ENCODE measurements at regions not wholly inside any gene's neighbourhood (a gene's known extent, or its start where the extent isn't known, plus 50 kb on each side); places are given as distances from the start of the nearest gene placed in this dataset.
A peak's percentile ranks its signal among the peaks of the same experiment; 100 is the strongest.

DNA sequence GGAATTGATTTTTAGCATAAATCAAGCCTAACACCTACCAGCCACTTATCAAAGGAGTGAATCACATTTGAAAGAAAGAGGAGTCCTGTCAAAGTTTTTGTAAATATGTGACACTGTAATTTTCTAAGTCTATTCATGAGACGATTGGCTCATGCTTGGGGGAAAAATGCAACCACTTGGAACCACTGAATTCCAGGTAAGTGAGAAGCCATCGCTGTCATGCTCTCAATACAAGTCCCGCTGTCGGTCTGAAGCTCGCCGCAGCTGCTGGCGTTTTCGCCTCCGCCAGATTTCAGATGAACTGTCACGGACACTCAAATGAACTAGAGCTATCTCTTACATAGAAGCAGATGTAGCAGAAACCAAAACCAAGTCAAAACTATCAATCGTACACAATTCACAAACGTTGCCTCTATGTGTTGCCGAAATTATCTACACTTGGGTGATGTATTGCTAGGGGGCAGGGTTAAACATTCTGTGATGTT is 279.8 kb upstream of the FZD8 start:
- H3K4me3 ChIP-seq: no peak overlapping the region
- TF ChIP-seq POLR2A (IDR thresholded peaks at IDR 0.05): no peak
- TF ChIP-seq, protein P1, sequence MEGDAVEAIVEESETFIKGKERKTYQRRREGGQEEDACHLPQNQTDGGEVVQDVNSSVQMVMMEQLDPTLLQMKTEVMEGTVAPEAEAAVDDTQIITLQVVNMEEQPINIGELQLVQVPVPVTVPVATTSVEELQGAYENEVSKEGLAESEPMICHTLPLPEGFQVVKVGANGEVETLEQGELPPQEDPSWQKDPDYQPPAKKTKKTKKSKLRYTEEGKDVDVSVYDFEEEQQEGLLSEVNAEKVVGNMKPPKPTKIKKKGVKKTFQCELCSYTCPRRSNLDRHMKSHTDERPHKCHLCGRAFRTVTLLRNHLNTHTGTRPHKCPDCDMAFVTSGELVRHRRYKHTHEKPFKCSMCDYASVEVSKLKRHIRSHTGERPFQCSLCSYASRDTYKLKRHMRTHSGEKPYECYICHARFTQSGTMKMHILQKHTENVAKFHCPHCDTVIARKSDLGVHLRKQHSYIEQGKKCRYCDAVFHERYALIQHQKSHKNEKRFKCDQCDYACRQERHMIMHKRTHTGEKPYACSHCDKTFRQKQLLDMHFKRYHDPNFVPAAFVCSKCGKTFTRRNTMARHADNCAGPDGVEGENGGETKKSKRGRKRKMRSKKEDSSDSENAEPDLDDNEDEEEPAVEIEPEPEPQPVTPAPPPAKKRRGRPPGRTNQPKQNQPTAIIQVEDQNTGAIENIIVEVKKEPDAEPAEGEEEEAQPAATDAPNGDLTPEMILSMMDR (IDR thresholded peaks at IDR 0.05): no peak
- no peaks in the 10 kb centered on the region for H3K36me3 ChIP-seq (replicated peaks in 1 of 2; ENCODE audit: insufficient read depth in 1 of 2, low read depth in 2 of 2)
- no peak for ATAC-seq
- intact Hi-C loops (cut with DNase I): no loop called here
- no peaks in the 10 kb centered on the region for H3K4me1 ChIP-seq
- DNase-seq: no peak
- 77 to 78% methylated on average over 13 of the region's 13 CpGs for WGBS, 2 donors
- no peaks in the 10 kb centered on the region for H3K27me3 ChIP-seq
- H3K9me3 ChIP-seq: no peaks in the 10 kb centered on the region
- no peak overlapping the region for H3K27ac ChIP-seq

DNA sequence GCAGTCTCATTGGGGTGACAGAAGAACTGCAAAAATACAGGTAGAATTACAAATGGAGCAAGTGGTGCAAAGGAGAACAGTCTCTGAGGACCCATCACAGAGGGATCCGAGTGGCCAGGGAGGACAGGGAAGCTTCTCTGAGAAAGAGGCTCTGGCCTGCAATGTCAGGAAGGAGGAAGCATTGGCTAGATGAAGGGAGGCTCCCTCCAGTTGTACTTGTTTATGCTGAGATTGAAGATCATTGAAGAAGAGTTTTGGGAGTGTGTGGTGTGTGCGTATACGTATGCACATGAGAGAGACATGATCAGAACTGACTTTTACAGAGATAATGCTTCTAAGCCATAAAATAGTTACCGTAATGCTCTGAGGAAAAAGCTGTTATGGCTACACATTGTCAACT is 274.7 kb upstream of the FZD8 start:
- Histone ChIP-seq H3K27ac (no peak overlapping the region), H3K36me3 (replicated peaks in 1 of 2; ENCODE audit: insufficient read depth in 1 of 2, low read depth in 2 of 2) (no peaks in the 10 kb centered on the region), H3K4me3 (no peak overlapping the region), H3K9me3 (no peaks in the 10 kb centered on the region), H3K27me3 (no peaks in the 10 kb centered on the region), H3K4me1 (no peaks in the 10 kb centered on the region)
- 74 to 81% methylated on average over 4 of the region's 4 CpGs for whole genome bisulfite sequencing, 2 donors
- ATAC-seq (no peak), DNase-seq (no peak)
- TF ChIP-seq POLR2A (IDR thresholded peaks at IDR 0.05): no peak
- TF ChIP-seq, protein P1 (IDR thresholded peaks at IDR 0.05): peak in 2 of 7 experiments; percentile 6 to 8
- intact Hi-C loops (cut with DNase I): no loop called here

DNA sequence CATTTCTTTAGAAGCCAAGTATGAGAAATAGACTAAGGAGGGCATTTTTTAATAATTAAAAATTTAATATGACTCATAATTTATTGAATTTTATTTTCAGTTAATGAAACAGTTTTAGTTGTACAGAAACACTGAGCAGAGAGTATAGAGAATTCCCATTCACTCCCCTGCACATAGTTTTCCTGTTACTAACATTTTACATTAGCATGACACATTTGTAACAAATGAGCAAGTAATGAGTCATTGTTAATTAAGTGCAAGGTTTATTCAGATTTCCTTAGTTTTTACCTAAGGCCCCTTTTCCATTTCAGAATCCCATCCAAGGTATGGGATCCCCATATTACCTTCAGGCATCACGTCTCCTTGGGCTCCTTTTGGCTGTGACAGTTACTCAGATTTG is 271.5 kb upstream of the FZD8 start:
- Histone ChIP-seq H3K4me3 (no peak overlapping the region), H3K36me3 (replicated peaks in 1 of 2; ENCODE audit: insufficient read depth in 1 of 2, low read depth in 2 of 2) (no peaks in the 10 kb centered on the region), H3K27ac (no peak overlapping the region), H3K27me3 (no peaks in the 10 kb centered on the region), H3K4me1 (no peaks in the 10 kb centered on the region), H3K9me3 (no peaks in the 10 kb centered on the region)
- no peak for ATAC-seq
- WGBS, 2 donors: 76 to 86% methylated on average over 1 of the region's 1 CpG
- intact Hi-C loops (cut with DNase I): no loop called here
- DNase-seq: no peak
- TF ChIP-seq, protein P1 (IDR thresholded peaks at IDR 0.05): no peak
- no peak for TF ChIP-seq POLR2A (IDR thresholded peaks at IDR 0.05)

DNA sequence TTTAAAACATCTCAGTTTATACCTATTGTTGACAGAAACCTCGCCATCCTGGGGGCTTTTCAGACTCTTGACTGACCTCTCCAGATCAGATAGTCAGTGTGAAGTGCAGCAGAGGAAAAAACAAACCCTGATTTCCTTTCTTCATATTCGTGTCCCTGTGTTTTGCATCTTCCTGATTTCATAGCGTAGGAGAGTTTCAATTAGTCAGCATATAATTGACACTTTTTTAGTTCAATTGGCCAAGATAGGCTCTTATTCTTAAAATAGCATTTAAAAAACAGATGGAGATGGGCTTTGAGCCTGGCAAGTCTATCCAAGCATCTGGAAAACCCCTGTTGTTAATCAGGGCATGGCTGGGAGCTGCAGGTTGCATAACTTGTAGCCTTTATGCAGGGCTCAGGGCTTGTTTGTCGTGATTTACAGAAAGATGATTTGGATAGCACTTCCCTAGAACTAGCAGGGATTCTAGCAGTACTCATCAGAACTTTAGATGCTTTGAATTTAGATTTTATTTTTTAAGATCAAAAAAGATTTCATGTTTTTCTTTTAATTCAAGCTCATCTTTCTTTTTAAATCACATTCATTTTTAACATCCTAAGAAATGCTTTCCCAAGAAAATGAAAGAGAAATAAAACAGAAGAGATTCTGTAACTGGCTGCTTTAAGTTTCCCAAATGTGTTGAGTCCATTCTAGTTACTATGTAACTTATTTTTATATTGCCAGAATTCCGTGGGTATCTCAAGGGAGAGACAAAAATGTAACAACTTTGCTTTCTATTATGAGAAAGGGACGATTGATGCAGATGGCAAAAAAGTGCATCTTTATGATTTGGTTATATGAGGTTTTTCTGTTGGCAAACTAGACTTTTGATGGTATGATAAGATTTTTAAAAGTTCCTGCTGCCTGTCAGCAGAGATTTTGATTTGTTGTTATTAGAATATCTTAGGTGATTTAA is 270.8 kb upstream of the FZD8 start:
- H3K27ac ChIP-seq: no peak overlapping the region
- H3K27me3 ChIP-seq: no peaks in the 10 kb centered on the region
- DNase-seq (no peak), ATAC-seq (peak; percentile 38)
- H3K36me3 ChIP-seq (replicated peaks in 1 of 2; ENCODE audit: insufficient read depth in 1 of 2, low read depth in 2 of 2): no peaks in the 10 kb centered on the region
- no peaks in the 10 kb centered on the region for H3K4me1 ChIP-seq
- WGBS, 2 donors: 18 to 23% methylated on average over 6 of the region's 6 CpGs
- no peak overlapping the region for H3K4me3 ChIP-seq
- no peak for TF ChIP-seq POLR2A (IDR thresholded peaks at IDR 0.05)
- TF ChIP-seq, protein P1 (IDR thresholded peaks at IDR 0.05): no peak
- intact Hi-C loops (cut with DNase I): no loop called here
- H3K9me3 ChIP-seq: no peaks in the 10 kb centered on the region
